CD4-positive, alpha-beta T cell treated with Interleukin-4 for 1 hour (primary cell): ENCODE measurements at regions not wholly inside any gene's neighbourhood (a gene's known extent, or its start where the extent isn't known, plus 50 kb on each side); places are given as distances from the start of the nearest gene placed in this dataset.
A peak's percentile ranks its signal among the peaks of the same experiment; 100 is the strongest.

Experiments
- DNase-seq, 2 donors: peaks; one replicate each; pipeline ENCODE4 v3.0.0-alpha.2; 2020 to 2022

DNA sequence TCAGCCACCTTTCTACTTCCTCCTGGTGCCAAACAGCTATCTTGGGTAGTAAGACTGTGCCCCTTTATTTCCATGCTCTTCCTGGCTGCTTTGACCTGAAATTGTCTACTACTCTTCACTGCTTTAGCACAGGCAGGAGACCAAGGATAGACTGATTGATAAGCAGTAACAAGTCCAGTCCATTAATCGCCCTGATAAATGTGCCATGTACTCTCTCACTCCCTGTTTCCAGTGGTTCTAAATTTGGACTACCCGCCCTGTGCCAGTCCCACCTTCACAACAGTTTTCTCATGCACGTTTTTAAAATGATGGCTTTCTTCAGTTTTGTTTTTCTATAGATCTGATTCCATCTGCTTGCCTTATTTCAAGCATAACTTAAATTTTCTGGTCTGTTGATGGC is 189.6 kb upstream of the RBMS1 start:
- DNase-seq: no peak

DNA sequence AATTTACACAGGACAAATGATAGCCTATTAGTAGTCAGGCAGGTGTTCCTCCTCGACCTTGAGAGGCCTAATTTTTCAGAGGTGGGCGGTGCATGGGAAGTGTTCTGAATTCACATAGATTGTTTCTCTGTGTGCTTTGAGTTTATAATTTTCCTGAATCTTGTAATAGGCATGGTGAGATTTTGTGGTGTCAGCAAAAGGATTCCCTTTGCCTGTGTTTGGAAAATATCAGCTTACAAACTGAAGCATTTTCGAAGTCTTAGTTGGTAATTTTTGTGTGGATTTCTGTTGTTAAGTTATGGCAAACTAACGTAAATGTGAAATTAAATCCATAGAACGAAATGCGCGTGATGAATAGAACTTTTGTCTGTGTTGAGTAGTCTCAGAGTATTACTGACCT is 194.0 kb upstream of the RBMS1 start:
- DNase-seq: no peak

DNA sequence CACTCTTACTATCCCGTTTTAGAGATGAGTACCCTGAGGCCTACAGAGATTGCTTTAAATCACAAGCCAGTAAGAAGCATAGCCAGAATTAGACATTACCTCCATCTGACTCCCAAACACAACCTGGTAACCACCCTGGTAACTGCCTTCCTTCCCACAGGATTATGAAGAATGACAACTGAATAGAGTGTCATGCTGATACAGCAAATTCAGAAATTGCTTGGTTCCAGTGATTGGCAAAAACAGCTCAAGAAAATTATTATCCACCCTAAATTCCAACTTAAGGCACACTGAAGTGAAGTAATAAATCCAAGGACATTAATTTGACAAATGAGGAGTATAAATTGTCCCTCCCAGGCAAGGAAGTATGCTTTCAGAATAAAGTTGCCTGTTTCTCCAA is 195.8 kb upstream of the RBMS1 start:
- no peak for DNase-seq

DNA sequence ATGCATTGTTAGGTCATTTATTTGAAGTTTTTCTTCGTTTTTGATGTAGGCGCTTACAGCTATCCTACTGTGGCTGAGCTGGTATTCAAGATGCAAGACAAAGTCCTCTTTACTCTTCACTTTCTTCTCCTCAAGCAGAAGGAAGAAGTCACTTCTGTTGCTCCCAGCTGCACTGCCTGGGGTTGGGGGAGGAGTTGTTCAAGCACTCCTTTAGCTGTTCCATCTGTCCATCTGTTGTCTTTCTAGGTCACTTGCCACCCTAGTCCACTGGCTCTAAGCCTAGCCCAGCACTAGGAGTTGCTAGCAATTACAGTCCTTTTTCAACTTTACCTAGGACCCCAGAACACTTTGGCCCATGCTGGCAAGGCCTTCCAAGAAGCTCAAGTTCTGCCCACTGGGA is 200.6 kb upstream of the RBMS1 start:
- DNase-seq: no peak

DNA sequence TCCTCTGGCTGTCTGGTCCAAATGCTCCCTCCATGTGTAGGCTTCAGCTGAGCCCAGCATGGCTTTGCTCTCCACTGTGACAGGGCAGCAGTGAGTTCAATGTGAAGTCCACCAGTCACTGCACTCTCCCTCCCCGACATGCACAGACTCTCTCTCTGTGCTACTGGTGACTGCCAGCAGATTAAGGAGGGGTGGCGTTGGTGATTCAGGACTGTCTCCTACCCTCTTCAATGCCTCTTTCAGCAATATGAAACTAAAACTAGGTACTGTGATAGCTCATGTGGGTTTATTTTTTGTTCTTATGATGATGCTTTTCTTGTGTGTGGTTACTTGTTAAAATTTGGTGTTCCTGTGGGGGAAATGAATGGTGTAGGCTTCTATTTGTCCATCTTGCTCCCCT is 201.0 kb upstream of the RBMS1 start:
- DNase-seq: no peak

DNA sequence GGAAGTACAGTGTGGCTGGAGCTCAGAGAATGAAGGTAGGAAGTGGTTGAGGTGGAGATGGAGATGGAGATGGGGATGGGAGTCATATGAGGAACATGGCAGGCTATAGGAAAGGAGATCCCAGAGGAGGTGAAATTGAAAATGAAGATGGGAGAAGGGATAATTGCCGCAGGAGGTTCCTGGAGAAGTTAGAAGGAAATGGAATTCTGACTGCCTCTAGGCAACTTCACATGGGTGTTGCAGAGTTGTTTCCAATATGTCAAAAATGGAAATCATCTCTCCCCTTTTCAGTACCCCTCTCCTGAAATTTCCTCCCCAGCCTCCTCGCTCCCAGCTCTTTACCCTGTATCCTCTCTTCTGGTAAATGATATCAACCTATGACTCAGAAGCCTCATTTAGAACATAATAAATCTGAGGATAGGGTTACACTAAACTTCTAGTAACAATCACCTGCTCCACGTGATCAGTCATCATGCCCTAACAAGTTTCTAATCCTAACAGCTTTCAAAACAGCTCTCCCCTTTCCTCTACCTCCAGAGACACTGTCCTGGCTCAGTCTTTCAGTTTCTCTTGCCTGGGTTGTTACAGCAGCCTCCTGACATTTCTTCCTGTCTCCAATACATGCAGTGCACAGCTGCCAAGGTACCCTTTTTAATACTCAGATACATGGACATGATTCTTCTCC is 201.9 kb upstream of the RBMS1 start:
- no peak for DNase-seq

DNA sequence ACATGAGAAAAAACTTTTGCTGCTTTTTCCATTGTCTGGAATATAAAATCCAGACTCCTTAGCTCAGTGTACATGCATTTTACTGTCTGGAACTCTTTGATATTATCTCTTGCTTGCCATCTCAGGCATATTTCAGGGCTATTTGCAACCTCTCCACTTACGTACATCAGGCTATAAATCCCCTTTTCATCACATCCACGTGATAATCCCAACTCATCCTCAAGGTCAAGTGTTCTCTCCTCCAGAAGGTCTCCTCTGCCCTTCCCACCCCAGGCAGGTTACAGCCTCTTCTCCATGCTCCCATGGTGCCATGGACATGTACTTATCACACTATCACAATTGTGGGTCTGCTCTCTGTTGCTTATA is 202.5 kb upstream of the RBMS1 start:
- no peak for DNase-seq

DNA sequence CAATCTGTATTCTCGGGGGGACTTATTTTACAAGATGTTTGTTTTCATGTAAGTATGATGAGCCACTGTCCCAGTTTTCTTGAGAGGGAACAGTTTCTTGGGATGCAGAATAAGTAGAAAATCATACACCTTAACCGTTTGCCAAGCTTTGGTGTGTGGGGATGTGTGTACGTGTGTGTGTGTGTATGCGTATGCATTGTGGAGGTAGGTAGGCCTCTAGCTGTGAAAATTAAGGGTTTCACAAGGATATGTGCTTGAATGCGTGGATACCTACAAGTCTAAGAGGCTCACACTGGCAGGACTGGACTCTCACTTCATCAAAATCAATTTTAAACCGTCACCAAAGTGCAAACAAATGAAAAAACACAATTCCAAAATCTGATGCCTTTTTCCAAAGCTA is 204.2 kb upstream of the RBMS1 start:
- DNase-seq: no peak

DNA sequence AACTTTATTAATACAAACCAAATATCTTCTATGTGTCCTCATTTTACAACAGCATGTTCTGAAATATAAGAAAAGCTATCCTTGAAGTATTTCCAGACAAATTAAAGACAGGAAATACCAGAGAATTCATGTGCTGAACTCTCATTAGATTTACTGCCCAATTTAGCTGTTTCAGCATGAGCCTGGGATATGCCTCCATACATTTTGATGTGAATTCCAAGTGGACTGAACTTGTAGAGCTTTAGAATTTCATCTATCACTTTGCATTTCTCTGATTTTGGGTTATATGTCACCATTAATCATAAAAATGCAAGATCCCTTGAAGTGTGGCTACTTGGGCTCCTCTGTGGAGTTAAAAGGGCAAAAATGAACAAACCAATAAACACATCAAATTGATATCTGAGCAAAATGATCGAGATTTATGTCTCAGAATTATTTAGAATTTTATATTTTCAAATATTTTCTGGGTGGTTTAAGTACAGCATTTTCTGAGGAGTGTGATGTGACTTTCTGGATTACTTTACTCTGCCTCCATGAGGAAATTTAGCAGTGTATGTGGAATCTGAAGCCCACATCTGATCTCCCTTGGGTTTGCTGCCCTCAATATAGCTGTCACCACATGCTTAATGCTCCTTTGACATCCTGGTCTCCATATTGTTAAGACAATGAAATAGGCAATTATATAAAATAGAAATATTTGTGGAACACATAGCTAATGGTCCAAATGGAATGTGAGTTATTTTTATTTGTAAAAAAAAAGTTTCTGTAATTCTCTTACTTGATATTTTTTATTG is 206.6 kb upstream of the RBMS1 start:
- DNase-seq: no peak

DNA sequence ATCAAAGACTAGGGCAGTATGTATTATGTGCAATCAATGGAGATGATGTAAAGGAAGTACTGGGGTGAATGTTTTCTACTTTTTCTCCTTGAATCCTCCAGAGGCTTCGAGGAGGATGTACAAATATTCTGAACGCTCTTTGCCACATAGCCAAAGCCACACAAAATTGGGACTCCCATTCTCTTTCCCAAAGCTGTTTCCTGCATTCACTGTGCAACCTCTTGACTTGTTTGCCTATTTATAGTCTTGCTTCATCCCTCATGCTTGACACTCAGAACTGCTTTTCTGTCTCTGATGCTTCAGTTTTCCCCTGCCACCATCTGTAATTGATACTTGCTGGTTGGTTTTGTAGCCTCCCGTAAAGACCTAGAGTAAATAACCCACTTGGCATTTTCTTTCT is 208.2 kb upstream of the RBMS1 start:
- no peak for DNase-seq

DNA sequence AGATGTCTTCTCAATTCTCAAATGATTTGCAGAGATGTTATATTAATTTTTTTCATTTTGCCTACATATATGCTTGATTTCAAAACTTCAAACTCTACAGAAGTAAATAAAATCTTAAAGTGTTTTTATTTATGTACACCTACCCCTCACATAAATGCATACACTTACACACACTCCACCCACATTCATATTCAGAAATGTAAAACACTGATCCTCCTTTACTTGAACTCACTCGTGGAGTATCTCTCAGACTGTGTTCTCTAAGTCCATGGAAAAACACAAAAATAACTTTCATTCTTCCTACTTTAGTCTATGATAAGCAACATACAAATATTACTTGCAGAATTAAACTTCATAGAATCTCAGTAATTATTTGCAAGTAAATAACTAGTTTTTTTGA is 209.1 kb upstream of the RBMS1 start:
- DNase-seq: no peak

DNA sequence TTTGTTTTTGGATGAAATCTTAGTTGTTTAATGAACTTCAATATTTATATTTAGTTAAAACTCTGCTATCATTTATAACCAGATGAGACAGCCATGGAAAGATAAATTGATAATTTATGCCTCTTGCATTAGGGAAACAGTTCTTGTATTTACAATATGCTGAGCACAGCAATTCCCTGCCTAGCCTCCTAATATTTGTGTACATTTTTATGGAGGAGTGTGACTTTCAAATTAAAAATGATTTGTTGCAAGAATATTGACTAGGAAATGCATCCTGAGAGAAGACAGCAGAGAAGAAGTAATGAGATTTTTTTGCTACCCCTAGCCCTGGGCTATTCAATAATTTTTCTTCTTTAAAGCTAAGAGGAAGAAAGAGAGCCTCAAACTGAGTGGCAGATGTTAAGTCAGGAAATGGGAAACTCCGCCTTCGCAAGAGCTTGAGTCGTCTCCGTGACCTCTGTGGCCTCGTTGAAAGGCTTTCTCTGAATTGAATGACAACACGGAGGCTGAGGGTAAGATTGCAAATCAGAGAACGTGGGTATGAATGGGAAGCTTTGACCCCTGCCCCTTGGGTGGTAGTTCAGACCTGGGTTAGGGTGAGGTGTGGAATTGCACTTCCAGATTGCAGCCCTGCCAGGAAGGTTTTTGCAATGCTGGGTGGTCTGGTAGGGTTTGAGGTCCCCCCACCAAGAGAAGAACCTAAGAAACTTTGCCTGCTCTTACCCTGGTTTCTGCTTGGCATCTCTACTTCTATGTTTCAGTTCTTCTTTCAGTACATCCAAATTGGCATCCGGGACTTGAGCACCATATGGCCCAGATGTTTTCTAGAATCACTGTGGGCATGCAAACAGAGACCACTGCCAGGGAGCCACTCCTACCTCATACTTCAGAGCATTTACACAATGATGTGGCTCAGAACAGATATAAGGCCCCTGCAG is 210.3 kb upstream of the RBMS1 start:
- DNase-seq: peak; percentile 19 to 46

DNA sequence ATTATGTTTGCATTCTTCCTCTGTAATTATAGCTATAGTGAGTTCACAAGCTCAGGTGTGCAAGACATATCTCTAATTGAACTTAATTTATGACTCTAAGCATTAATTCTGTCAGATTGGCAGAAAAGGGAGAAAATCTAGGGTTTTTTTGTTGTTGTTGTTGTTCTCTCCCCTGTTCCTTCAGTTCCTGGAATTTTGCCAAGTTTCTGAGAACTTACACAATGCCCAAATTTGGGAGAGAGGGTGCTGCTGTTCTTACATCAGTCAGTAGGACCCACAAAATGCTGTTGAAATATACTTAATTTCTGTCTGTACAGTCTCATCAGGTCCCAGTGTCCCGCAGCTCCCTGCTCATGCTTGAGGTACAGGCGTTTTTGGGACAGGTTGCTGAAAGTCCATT is 221.8 kb upstream of the RBMS1 start:
- no peak for DNase-seq

DNA sequence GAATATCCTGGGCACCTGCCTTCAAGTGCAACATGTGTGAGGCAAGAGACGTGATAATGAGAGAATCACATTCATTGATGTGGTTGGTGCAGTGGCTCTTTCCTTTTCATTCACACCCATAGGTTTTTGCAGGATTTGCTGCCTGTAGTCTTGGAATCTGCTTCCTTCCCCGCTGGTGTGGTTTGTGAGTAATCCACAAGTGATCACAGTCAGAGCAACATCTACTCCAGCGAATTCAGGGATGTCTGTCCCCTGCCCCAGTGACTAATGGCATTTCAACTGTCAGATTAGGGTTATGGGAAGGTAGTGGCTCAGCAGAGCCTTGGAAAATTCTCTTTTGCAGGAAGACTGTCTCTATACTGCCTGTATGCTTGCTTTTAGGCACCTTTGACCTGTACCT is 225.5 kb upstream of the RBMS1 start:
- DNase-seq: no peak

DNA sequence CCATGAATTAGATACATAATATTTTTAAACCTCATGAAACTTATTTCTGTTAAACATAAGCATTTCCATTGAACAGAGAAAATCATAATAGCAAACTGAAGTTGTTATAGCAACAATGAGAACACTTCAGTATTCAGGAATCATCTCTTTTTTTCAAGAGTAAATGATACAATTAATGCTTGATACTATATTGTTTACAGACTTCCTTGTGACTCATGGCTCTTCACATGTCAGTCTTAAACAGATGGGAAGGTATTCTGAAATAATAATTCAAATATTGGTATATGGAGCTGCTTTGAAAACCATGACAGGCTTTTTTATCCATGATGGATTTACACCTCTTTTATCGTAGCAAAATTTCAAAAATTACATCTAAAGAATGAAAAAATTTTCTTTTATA is 226.5 kb upstream of the RBMS1 start:
- DNase-seq: no peak

DNA sequence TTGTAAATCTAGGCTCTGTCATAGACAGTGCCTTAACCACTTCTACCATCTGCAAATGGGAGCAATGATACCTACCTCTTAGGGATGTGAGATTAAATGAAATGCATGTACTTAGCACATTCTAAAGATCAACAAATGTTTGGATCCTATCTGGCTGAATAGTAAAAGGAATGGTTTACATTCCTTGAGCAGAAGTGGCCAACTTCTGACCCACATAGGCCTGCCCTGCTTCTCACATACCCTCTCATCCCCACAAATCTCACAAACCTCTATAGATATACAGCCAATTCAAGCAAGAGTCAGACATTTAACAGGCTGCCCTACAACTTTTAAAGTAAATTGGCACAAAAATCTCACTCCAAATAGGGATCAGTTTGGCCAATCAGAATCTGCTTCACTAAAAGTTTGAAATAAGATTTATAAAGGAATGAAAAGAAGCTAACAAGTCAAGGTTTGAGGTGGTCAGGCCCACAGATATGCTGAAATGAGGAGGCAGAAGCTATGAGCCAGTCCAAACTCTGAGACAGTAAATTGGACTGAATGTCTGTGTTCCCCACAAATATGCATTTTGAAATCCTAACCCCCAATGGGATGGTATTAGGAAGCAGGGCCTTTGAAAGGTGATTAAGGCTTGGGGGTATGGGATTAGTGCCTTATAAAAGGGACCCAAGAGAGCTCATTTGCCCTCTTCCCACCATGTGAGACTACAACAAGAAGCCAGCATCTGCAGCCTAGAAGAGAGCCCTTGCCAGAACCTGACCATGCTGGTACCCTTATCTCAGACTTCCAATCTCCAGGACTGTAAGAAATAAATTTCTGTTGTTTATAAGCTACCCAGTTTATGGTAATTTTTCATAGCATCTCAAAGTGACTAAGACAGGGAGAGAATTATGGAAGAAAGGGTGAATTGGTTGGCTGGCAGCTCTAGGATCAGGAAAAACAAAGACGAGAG is 227.8 kb upstream of the RBMS1 start:
- no peak for DNase-seq

DNA sequence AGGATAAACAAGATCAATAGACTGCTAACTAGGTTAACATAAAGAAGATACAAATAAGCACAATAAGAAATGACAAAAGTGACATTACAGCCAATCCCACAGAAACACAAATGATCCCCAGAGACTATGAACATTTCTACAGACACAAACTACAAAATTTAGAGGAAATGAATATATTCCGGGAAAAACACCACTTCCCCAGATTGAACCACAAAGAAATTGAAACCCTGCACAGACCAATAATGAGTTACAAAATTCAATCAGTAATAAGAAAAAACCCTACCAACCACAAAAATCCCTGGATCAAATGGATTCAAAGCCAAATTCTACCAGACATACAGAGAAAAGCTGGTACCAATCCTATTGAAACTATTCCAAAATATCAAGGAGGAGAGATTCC is 232.4 kb upstream of the RBMS1 start:
- no peak for DNase-seq

DNA sequence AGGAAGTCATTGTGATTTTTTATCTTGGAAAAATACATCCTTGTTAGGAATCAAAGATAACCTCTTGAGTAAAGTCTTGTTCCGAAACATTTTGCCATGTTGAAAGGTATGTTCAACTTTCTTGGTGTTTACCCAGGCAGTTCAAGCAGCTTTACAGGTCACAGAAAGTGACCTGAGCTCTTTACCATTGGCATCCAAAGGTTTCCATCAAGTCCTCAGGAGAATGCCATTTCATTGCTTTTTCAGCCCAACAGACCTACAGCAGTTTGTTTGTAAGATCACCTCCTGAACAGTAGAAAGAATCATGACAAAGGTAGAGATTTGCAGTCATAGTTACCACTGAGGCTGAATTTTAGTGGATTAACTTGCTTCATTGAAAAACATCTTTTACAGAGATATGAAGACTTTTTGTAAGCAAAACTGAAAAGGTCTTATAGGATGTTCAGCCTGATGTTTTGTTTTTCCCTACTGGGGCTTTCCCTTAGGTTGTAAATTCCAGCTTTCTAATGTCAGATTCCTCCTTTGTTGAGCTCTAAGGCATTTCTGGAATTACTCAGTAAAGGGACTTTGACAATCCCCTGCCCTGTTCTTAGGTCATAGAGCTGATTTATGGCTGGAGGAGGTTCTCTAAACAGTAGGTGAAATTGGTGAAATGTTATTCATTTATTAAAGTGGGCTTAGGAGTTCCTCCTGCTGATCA is 236.8 kb upstream of the RBMS1 start:
- no peak for DNase-seq

DNA sequence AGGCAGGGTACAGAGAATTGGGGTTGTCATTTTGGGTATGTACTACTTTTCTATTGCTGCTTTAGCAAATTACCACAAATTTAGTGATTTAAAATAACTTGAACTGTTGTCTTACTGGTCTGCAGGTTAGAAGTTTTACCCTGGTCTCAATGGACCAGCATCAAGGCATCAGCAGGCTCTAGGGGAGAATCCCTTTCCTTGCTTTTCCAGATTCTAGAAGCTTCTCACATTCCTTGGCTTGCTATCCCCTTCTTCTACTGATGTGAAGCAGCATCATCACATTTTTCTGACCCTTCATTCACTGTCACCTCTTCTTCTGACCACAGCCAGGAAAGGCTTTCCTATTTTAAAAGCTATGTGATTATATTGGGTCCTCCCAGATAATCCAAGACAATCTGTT is 237.8 kb upstream of the RBMS1 start:
- no peak for DNase-seq

DNA sequence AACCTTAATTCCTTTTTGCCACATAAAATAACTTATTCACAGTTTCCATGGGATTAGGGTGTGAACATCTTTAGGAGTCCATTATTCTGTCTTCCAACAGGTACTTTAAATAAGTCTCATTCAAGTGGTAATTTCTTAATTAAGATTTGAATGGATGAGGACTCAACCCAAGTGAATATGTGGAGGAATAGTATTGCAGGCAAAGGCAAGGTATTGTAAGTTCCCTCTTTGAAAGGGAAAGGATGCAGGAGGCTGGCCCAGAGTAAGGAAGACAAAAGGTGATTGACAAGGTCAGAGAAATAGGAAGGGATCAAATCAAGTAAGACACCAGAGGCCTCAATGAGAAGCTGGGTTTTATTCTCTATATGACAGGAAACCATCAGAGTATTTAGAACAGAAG is 238.2 kb upstream of the RBMS1 start:
- DNase-seq: no peak

DNA sequence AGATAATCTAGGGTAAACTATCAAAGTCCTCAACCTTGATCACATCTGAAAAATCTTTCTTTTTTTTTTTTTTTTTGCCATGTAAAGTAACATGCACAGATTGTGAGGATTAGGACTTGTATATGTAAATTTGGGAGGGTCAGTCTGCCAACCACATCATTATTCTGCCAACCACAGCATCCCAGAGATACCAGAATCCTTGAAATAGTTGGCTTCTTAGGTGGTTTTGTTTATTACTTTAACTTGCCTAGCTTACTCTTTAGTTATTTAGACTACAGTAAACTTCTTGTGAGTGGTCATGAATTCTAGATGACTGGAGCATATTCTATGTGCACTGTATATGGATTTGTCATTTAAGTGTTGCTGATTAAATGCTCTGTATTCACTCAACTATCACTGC is 242.1 kb upstream of the RBMS1 start:
- DNase-seq: no peak
